KMS-11 (cell line): ENCODE measurements at regions not wholly inside any gene's neighbourhood (a gene's known extent, or its start where the extent isn't known, plus 50 kb on each side); places are given as distances from the start of the nearest gene placed in this dataset.

ENCODE experiments used
- H2AFZ ChIP-seq: fragments of 200-600 bp; sonication (generic); 2 replicates; pipeline ENCODE4 v1.6.1; 2016; ENCODE audit warnings: antibody characterized with exemption, mixed run types, low read depth
- H3K27ac ChIP-seq: fragments of 200-600 bp; sonication (generic); 2 replicates; pipeline ENCODE4 v1.6.1; 2016; ENCODE audit warnings: mild to moderate bottlenecking, mixed run types
- H3K27me3 ChIP-seq: fragments of 200-600 bp; sonication (generic); 2 replicates; pipeline ENCODE4 v1.6.1; 2017; ENCODE audit warnings: mild to moderate bottlenecking, low read depth, mixed run types, moderate library complexity; ENCODE audit not compliant: insufficient read depth
- H3K36me3 ChIP-seq: fragments of 200-600 bp; sonication (generic); 2 replicates; pipeline ENCODE4 v1.6.1; 2017; ENCODE audit warnings: mild to moderate bottlenecking, mixed run types; ENCODE audit not compliant: insufficient read depth
- H3K4me1 ChIP-seq: fragments of 200-600 bp; sonication (generic); 2 replicates; pipeline ENCODE4 v1.6.1; 2016; ENCODE audit warnings: mild to moderate bottlenecking, low read depth, mixed run types; ENCODE audit not compliant: poor library complexity, severe bottlenecking
- H3K4me2 ChIP-seq: fragments of 200-600 bp; sonication (generic); 2 replicates; pipeline ENCODE4 v1.7.0; 2016; ENCODE audit warnings: mild to moderate bottlenecking, mixed run types
- H3K4me3 ChIP-seq: fragments of 200-600 bp; sonication (generic); IDR thresholded peaks from 2 replicates; pipeline ENCODE4 v1.6.1; 2017; ENCODE audit warnings: low read depth, low read length, mixed read lengths; ENCODE audit not compliant: insufficient read depth
- H3K79me2 ChIP-seq: fragments of 200-600 bp; sonication (generic); 2 replicates; pipeline ENCODE4 v1.6.1; 2016; ENCODE audit warnings: low read depth, mixed run types; ENCODE audit not compliant: insufficient read depth
- H3K9ac ChIP-seq: fragments of 200-600 bp; sonication (generic); 2 replicates; pipeline ENCODE4 v1.6.1; 2016; ENCODE audit warnings: mild to moderate bottlenecking, mixed run types
- H4K20me1 ChIP-seq: fragments of 200-600 bp; sonication (generic); 2 replicates; pipeline ENCODE4 v1.6.1; 2016; ENCODE audit warnings: mild to moderate bottlenecking, mixed run types; ENCODE audit not compliant: insufficient read depth
- TF ChIP-seq, protein P1 (sequence below): fragments of 200-600 bp; sonication (generic); conservative IDR thresholded peaks from 2 replicates; pipeline ENCODE4 v1.6.1; 2017; ENCODE audit warnings: low read depth, mild to moderate bottlenecking, antibody characterized with exemption, low read length, moderate library complexity, mixed read lengths

DNA sequence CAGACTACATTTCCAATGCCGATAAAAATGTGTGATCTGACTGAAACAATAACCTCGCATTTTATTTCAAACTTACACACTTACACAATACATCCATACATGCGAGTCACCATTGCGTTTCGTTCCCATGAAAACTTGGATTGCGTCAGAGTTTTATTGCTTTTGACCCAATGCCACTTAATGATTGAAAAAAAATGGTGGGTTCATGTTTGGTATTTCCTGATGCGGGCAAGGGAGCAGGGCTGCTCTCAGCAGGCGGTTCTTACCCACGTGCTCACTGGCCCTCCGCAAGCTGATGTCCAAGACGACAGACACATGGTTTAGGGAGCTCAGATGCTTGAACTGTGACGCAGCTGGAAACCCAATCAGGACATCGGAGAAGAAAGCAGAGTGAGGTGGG, 281.0 kb upstream of the SULF2 start:
- TF ChIP-seq, protein P1, sequence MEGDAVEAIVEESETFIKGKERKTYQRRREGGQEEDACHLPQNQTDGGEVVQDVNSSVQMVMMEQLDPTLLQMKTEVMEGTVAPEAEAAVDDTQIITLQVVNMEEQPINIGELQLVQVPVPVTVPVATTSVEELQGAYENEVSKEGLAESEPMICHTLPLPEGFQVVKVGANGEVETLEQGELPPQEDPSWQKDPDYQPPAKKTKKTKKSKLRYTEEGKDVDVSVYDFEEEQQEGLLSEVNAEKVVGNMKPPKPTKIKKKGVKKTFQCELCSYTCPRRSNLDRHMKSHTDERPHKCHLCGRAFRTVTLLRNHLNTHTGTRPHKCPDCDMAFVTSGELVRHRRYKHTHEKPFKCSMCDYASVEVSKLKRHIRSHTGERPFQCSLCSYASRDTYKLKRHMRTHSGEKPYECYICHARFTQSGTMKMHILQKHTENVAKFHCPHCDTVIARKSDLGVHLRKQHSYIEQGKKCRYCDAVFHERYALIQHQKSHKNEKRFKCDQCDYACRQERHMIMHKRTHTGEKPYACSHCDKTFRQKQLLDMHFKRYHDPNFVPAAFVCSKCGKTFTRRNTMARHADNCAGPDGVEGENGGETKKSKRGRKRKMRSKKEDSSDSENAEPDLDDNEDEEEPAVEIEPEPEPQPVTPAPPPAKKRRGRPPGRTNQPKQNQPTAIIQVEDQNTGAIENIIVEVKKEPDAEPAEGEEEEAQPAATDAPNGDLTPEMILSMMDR, result no peak
- H3K27me3 ChIP-seq, result peaks cover 27% of the 10 kb centered on the region; the same call in 1 of the 2 replicates
- H3K27ac ChIP-seq, result no peak overlapping the region
- H3K4me2 ChIP-seq, result no peak overlapping the region
- no peaks in the 10 kb centered on the region for H3K36me3 ChIP-seq
- no peak overlapping the region for H3K4me3 ChIP-seq
- H3K79me2 ChIP-seq, result no peaks in the 10 kb centered on the region
- no peak overlapping the region for H3K9ac ChIP-seq
- H3K4me1 ChIP-seq, result no peaks in the 10 kb centered on the region
- H2AFZ ChIP-seq, result no peak overlapping the region
- H4K20me1 ChIP-seq, result no peaks in the 10 kb centered on the region

DNA sequence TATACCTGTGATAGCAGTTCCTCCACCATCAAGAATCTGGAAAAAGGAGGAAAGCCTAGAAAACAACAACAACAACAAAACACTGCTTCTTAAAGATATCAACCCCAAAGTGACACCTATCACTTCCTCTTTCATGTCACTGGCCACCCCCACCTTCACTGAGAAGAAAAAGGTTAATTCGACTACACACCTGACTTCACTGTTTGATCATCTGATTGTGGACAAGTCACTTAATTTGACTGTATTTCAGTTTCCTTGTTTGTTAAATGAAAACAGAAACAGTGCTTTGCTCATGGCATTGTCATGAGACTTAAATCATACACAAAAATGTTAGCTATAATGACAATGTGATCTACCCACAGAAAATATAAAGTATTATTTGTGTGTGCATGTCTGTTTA, 280.6 kb upstream of the SULF2 start:
- no peak overlapping the region for H3K27ac ChIP-seq
- no peaks in the 10 kb centered on the region for H3K36me3 ChIP-seq
- no peak overlapping the region for H3K4me2 ChIP-seq
- H3K79me2 ChIP-seq, result no peaks in the 10 kb centered on the region
- no peak overlapping the region for H3K4me3 ChIP-seq
- H3K9ac ChIP-seq, result no peak overlapping the region
- TF ChIP-seq, protein P1, result no peak
- H2AFZ ChIP-seq, result no peak overlapping the region
- H3K4me1 ChIP-seq, result no peaks in the 10 kb centered on the region
- H4K20me1 ChIP-seq, result no peaks in the 10 kb centered on the region
- peaks cover 24% of the 10 kb centered on the region; the same call in 1 of the 2 replicates for H3K27me3 ChIP-seq

DNA sequence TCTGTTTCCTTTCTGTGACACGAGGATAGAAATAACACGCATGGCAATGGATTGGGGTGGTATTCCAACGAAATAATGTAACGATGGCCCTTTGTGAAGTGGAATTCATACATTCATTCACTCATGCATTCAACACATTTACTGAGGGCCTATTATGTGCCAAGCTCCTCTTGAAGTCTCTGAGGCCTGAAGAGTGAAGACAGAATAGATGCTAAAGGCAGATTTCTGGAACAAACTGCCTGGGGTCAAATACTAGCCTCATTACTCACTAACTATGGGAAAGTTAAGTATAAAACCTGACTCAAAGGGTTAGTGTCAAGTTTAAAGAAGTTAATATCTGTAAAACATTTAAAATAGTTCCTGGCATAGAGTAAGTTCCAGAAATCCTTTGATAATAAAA, 279.6 kb upstream of the SULF2 start:
- H3K27me3 ChIP-seq, result peaks cover 22% of the 10 kb centered on the region; the same call in 1 of the 2 replicates
- no peaks in the 10 kb centered on the region for H3K36me3 ChIP-seq
- H3K27ac ChIP-seq, result no peak overlapping the region
- no peaks in the 10 kb centered on the region for H3K4me1 ChIP-seq
- H3K79me2 ChIP-seq, result no peaks in the 10 kb centered on the region
- peak overlapping the region; percentile 18; the same call in 1 of the 2 replicates for H2AFZ ChIP-seq
- H4K20me1 ChIP-seq, result no peaks in the 10 kb centered on the region
- H3K9ac ChIP-seq, result no peak overlapping the region
- H3K4me3 ChIP-seq, result no peak overlapping the region
- no peak overlapping the region for H3K4me2 ChIP-seq
- TF ChIP-seq, protein P1, result no peak

DNA sequence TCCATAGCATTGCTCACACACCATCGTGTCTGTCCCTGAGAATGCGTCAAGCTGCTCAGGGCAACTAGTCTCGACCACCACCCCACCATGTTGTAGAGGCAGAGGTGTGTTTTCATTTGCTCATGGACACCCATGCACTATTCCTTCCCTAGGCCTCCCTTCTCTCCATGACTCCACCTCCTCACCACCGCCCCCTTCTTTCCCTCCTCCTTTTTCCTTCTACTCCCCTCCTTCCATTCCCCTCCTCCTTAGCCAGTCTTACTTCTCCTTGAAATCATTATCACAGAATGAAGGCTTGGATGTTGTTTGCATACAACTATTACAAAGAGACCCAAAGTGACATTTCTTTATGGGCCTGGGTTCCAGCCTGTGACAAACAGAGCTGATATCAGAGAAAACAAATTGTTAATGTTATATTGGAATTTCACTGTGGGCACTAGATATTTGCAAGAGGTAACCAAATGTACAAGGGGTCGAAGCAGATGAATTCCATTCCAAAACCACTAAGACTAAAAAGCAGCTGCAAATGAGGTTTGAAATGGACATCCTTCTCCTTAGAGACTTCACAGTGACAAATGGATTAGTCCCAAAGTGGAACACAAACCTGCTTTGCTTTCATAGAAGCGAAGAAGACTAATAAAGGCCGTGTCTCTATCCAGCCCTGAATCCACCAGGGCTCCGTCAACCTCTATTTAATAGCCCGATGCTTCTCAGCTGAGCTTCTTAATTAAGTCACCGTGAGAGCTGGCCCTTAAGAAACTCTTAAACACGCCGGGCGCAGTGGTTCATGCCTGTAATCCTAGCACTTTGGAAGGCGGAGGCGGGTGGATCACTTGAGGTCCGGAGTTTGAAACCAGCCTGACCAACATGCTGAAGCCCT, 275.8 kb upstream of the SULF2 start:
- Histone ChIP-seq H3K4me3 (no peak overlapping the region), H3K27ac (no peak overlapping the region), H2AFZ (no peak overlapping the region)

More for the DNA sequence above, 275.8 kb upstream of the SULF2 start:
- TF ChIP-seq, protein P1, result no peak
- Histone ChIP-seq H3K79me2 (no peaks in the 10 kb centered on the region), H3K9ac (no peak overlapping the region), H3K36me3 (no peaks in the 10 kb centered on the region), H3K4me1 (no peaks in the 10 kb centered on the region), H3K27me3 (peaks cover 17% of the 10 kb centered on the region; the same call in 1 of the 2 replicates), H4K20me1 (no peaks in the 10 kb centered on the region), H3K4me2 (no peak overlapping the region)
